Calu3 (cell line): ENCODE measurements at regions not wholly inside any gene's neighbourhood (a gene's known extent, or its start where the extent isn't known, plus 50 kb on each side); places are given as distances from the start of the nearest gene placed in this dataset.

ENCODE experiments used
- BruUV-seq: library from RNA; stranded (reverse); fragments of 400-500 nt; replicated peaks from 2 replicates; lab custom pipeline; 2021; lab: Mats Ljungman, UMichigan
- CTCF ChIA-PET: fragments of 300-600 bp; sonication (Branson Sonifier 250); formaldehyde crosslinking; loops from one replicate; lab custom pipeline; 2022; ENCODE audit warnings: antibody characterized with exemption; lab: Charles Lee
- DNase-seq: peaks from one replicate; pipeline ENCODE4 v3.0.0; 2022
- H3K27ac Mint-ChIP-seq: one replicate; pipeline ENCODE4 v1.8.0; 2022; ENCODE audit warnings: mixed read lengths; ENCODE audit not compliant: unreplicated experiment
- H3K27me3 Mint-ChIP-seq: one replicate; pipeline ENCODE4 v1.8.0; 2022; ENCODE audit warnings: mixed read lengths; ENCODE audit not compliant: unreplicated experiment
- H3K36me3 Mint-ChIP-seq: one replicate; pipeline ENCODE4 v1.8.0; 2022; ENCODE audit warnings: mild to moderate bottlenecking, moderate library complexity, mixed read lengths; ENCODE audit not compliant: insufficient read depth, unreplicated experiment
- H3K4me1 Mint-ChIP-seq: one replicate; pipeline ENCODE4 v1.8.0; 2022; ENCODE audit warnings: mild to moderate bottlenecking, low read depth, mixed read lengths; ENCODE audit not compliant: unreplicated experiment
- H3K4me3 Mint-ChIP-seq: one replicate; pipeline ENCODE4 v1.8.0; 2022; ENCODE audit warnings: mild to moderate bottlenecking, low read depth, moderate library complexity, mixed read lengths; ENCODE audit not compliant: unreplicated experiment
- H3K9me3 Mint-ChIP-seq: one replicate; pipeline ENCODE4 v1.8.0; 2022; ENCODE audit warnings: low read depth, mixed read lengths; ENCODE audit not compliant: unreplicated experiment
- CTCF ChIP-seq: fragments of 200-600 bp; IDR thresholded peaks from one replicate; pipeline ENCODE4 v1.8.0; 2022; ENCODE audit warnings: antibody characterized with exemption; ENCODE audit not compliant: unreplicated experiment
- intact Hi-C: fragments of 100-400 bp; cut with micrococcal nuclease; formaldehyde crosslinking; loops from one replicate; pipeline ENCODE4 v1.10.0; 2022; ENCODE audit not compliant: unreplicated experiment

DNA sequence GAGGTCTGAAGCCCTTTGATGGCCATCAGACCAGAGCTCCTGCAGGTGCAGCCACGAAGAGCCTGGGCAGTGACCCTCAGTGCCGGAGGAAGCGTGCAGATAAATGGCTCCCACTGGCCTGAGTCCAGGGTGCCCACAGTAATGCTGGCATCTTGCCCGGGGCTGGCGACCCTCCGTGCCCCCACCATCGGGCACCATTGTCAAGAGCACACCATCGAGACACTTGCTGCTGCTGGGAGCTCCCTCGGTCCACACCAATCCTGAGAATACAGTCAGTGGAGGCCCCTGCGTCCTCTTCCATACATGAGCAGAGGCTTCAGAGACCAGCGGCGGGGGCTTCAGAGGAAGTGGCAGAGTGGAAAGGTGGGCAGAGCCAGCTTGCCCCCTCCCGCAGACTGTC, 1448.3 kb downstream of the BRD1 start:
- Mint-ChIP-seq H3K27me3 (no peaks in the 10 kb centered on the region), H3K4me3 (no peak overlapping the region), H3K36me3 (no peaks in the 10 kb centered on the region), H3K9me3 (peaks cover 8% of the 10 kb centered on the region), H3K27ac (no peak overlapping the region), H3K4me1 (no peaks in the 10 kb centered on the region)
- intact Hi-C loops, result no loop called here
- CTCF ChIA-PET, result no interaction called here
- no TSS peak for BruUV-seq
- no peak for TF ChIP-seq CTCF
- DNase-seq, result no peak

DNA sequence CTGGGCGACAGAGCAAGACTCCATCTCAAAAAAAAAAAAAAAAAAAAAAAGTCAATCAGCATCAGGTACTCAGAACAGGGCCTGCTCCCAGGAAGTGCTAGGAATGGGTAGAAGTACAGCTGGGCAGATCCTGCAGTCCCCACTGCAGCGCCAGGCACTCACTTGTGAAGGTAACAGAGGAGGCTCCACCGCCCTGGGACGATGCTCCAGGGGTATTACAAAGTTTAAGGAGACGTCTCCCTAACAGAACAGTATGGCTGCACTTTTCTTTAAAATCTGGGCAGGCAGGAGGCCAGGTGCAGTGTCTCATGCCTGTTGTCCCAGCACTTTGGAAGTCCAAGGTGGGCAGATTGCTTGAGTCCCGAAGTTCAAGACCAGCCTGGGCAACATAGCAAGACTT, 1449.0 kb downstream of the BRD1 start:
- H3K4me3 Mint-ChIP-seq, result no peak overlapping the region
- TF ChIP-seq CTCF, result no peak

DNA sequence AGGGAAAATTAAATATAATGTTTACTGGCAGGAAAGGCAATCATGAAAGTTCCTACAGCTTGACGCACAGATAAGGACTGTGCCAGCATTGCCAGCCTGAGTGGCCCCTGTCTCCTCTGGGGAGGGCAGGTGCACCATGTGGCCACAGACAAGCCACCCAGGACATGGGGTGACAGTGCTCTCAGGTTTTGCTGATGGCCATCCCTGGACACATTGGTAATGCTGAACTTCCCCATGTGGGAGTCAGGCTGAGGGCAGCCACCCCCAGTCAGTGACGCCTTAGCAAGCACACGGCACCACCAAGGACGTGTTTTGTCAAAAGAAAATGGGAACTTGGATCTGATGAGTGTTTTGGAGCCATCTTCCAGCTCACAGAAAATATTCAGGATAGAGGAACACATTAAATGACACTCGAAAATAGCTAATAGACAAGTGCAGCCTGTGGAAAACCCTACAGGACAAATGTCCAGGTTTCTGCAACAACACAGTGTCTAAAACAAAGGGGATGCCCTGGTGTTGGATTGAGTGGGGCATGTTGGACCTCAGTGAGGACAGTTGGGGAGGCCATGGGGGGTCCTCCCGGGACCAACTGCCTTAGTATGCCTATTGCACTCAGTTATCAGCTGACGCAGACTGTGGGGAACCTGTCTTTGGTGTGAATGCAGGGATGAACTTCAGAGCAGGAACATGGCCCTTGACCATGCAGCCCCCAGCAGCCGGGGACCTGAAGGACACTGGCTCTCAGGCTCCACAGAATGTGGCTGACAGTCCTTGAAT, 1450.5 kb downstream of the BRD1 start:
- intact Hi-C loops, result no loop called here
- no peak for DNase-seq
- no TSS peak for BruUV-seq
- no peaks in the 10 kb centered on the region for H3K27me3 Mint-ChIP-seq
- H3K4me1 Mint-ChIP-seq, result no peaks in the 10 kb centered on the region
- CTCF ChIA-PET, result no interaction called here
- H3K4me3 Mint-ChIP-seq, result no peak overlapping the region
- peaks cover 12% of the 10 kb centered on the region for H3K9me3 Mint-ChIP-seq
- TF ChIP-seq CTCF, result no peak
- no peaks in the 10 kb centered on the region for H3K36me3 Mint-ChIP-seq
- no peak overlapping the region for H3K27ac Mint-ChIP-seq

More for the DNA sequence above, 1449.0 kb downstream of the BRD1 start:
- no peak for DNase-seq
- no peak overlapping the region for H3K27ac Mint-ChIP-seq
- H3K9me3 Mint-ChIP-seq, result peaks cover 8% of the 10 kb centered on the region
- H3K27me3 Mint-ChIP-seq, result no peaks in the 10 kb centered on the region
- no peaks in the 10 kb centered on the region for H3K4me1 Mint-ChIP-seq
- intact Hi-C loops, result no loop called here
- CTCF ChIA-PET, result no interaction called here
- no peaks in the 10 kb centered on the region for H3K36me3 Mint-ChIP-seq
- BruUV-seq, result no TSS peak

- intact Hi-C loops, result no loop called here
- Mint-ChIP-seq H3K9me3 (peaks cover 15% of the 10 kb centered on the region), H3K4me3 (no peak overlapping the region), H3K4me1 (no peaks in the 10 kb centered on the region), H3K36me3 (no peaks in the 10 kb centered on the region), H3K27ac (no peak overlapping the region), H3K27me3 (no peaks in the 10 kb centered on the region)
- TF ChIP-seq CTCF, result no peak
- CTCF ChIA-PET, result no interaction called here
- no peak for DNase-seq
- no TSS peak for BruUV-seq
Measured at GRCh38 chr22:48376428-48376827, 1451.2 kb downstream of the BRD1 start.
